IMR-90 (cell line): ENCODE measurements at regions not wholly inside any gene's neighbourhood (a gene's known extent, or its start where the extent isn't known, plus 50 kb on each side); places are given as distances from the start of the nearest gene placed in this dataset.

Source experiments
- ATAC-seq: fragments of 200-7000 bp; cut with Tn5 transposase; 2 replicates; pipeline ENCODE4 v1.9.1; 2020; ENCODE audit warnings: low read depth, mild to moderate bottlenecking, moderate library complexity
- BruUV-seq: library from RNA; stranded (reverse); fragments of 400-500 nt; replicated peaks from 2 replicates; lab custom pipeline; 2021; lab: Mats Ljungman, UMichigan
- CTCF ChIA-PET: fragments of 300-600 bp; formaldehyde crosslinking; extraction: SDS; loops from one replicate; lab custom pipeline; 2021; ENCODE audit warnings: antibody characterized with exemption; lab: Yijun Ruan, JAX
- POLR2A ChIA-PET: fragments of 300-600 bp; sonication (Branson Sonifier 250); formaldehyde crosslinking; loops from one replicate; lab custom pipeline; 2022; ENCODE audit warnings: antibody characterized with exemption; ENCODE audit not compliant: unreplicated experiment; lab: Charles Lee
- DNase-seq: peaks from one replicate; pipeline ENCODE4 v3.0.0; 2013
- H2AFZ ChIP-seq: replicated peaks from 2 replicates; pipeline ENCODE3; 2013; ENCODE audit warnings: low read length, mild to moderate bottlenecking; ENCODE audit not compliant: poor library complexity
- H2AK5ac ChIP-seq: 2 replicates; pipeline ENCODE4 v1.6.1; 2013; ENCODE audit warnings: low read depth, low read length, inconsistent platforms
- H2AK9ac ChIP-seq: replicated peaks from 2 replicates; pipeline ENCODE3; 2013; ENCODE audit warnings: mild to moderate bottlenecking, low read depth, low read length, moderate library complexity; ENCODE audit not compliant: poor library complexity
- H2BK120ac ChIP-seq: 2 replicates; pipeline ENCODE4 v1.6.1; 2013; ENCODE audit warnings: low read depth, low read length, inconsistent platforms
- H2BK15ac ChIP-seq: 3 replicates; pipeline ENCODE4 v1.6.1; 2013; ENCODE audit warnings: low read depth, low read length, inconsistent platforms
- H2BK20ac ChIP-seq: 2 replicates; pipeline ENCODE4 v1.6.1; 2013; ENCODE audit warnings: low read depth, mild to moderate bottlenecking, inconsistent platforms, low read length, moderate library complexity
- H2BK5ac ChIP-seq: 2 replicates; pipeline ENCODE4 v1.6.1; 2013; ENCODE audit warnings: mild to moderate bottlenecking, low read depth, low read length, inconsistent platforms; ENCODE audit not compliant: poor library complexity, severe bottlenecking
- H3K14ac ChIP-seq: replicated peaks from 2 replicates; pipeline ENCODE4 v1.6.1; 2013; ENCODE audit warnings: low read depth, low read length, inconsistent platforms
- H3K18ac ChIP-seq: 2 replicates; pipeline ENCODE4 v1.6.1; 2013; ENCODE audit warnings: low read depth, low read length, control low read depth
- H3K23ac ChIP-seq: 2 replicates; pipeline ENCODE4 v1.6.1; 2013; ENCODE audit warnings: low read depth, low read length, inconsistent platforms
- H3K27ac ChIP-seq: 2 replicates; pipeline ENCODE4 v1.5.1; 2013; ENCODE audit warnings: mild to moderate bottlenecking, control low read depth, low read length; ENCODE audit not compliant: insufficient read depth
- H3K27me3 ChIP-seq: 2 replicates; pipeline ENCODE4 v1.6.1; 2013; ENCODE audit warnings: low read length; ENCODE audit not compliant: control insufficient read depth, insufficient read depth
- H3K36me3 ChIP-seq: 2 replicates; pipeline ENCODE4 v1.6.1; 2013; ENCODE audit warnings: low read length, mixed read lengths; ENCODE audit not compliant: control insufficient read depth, insufficient read depth
- H3K4ac ChIP-seq: 2 replicates; pipeline ENCODE4 v1.6.1; 2013; ENCODE audit warnings: low read depth, low read length, inconsistent platforms
- H3K4me1 ChIP-seq: 2 replicates; pipeline ENCODE4 v1.6.1; 2013; ENCODE audit warnings: low read length, mixed read lengths; ENCODE audit not compliant: control insufficient read depth, insufficient read depth
- H3K4me2 ChIP-seq: 2 replicates; pipeline ENCODE4 v1.6.1; 2013; ENCODE audit warnings: low read depth, mild to moderate bottlenecking, control low read depth, low read length, moderate library complexity
- H3K4me3 ChIP-seq: 2 replicates; pipeline ENCODE4 v1.5.1; 2013; ENCODE audit warnings: low read depth, mild to moderate bottlenecking, control low read depth, low read length, moderate library complexity; ENCODE audit not compliant: insufficient read depth
- H3K56ac ChIP-seq: 2 replicates; pipeline ENCODE4 v1.6.1; 2013; ENCODE audit warnings: low read length, inconsistent platforms; ENCODE audit not compliant: insufficient read depth; ENCODE audit errors: extremely low read depth
- H3K79me1 ChIP-seq, 2 experiments: 2 replicates each; pipeline ENCODE4 v1.6.1; 2013; ENCODE audit warnings: low read length in 2 of 2, inconsistent platforms in 1 of 2, low read depth in 1 of 2
- H3K9ac ChIP-seq: 2 replicates; pipeline ENCODE4 v1.6.1; 2013; ENCODE audit warnings: low read depth, low read length, control low read depth
- H3K9me1 ChIP-seq: 2 replicates; pipeline ENCODE4 v1.6.1; 2013; ENCODE audit warnings: low read length, inconsistent platforms; ENCODE audit not compliant: insufficient read depth
- H3K9me3 ChIP-seq: 2 replicates; pipeline ENCODE4 v1.6.1; 2013; ENCODE audit warnings: low read length; ENCODE audit not compliant: control insufficient read depth, insufficient read depth
- H4K20me1 ChIP-seq: 2 replicates; pipeline ENCODE4 v1.6.1; 2013; ENCODE audit warnings: low read length, inconsistent platforms; ENCODE audit not compliant: insufficient read depth
- H4K5ac ChIP-seq: 2 replicates; pipeline ENCODE4 v1.6.1; 2013; ENCODE audit warnings: mild to moderate bottlenecking, low read depth, low read length, control low read depth
- H4K8ac ChIP-seq, 2 experiments: 2 replicates each; pipeline ENCODE4 v1.6.1; 2013; ENCODE audit warnings: low read depth in 2 of 2, low read length in 2 of 2, control low read depth in 1 of 2, inconsistent platforms in 1 of 2
- H4K91ac ChIP-seq: 2 replicates; pipeline ENCODE4 v1.6.1; 2013; ENCODE audit warnings: low read depth, low read length, inconsistent platforms; ENCODE audit not compliant: insufficient read depth
- BHLHE40 ChIP-seq: fragments of 150-350 bp; IDR thresholded peaks from 2 replicates; pipeline ENCODE4 v1.6.1; 2016; ENCODE audit warnings: mild to moderate bottlenecking, low read depth, low read length
- CHD1 ChIP-seq: IDR thresholded peaks from 2 replicates; pipeline ENCODE4 v1.6.1; 2012; ENCODE audit warnings: low read depth, low read length, improper control_type of control experiment
- FOS ChIP-seq: fragments of 150-350 bp; IDR thresholded peaks from 2 replicates; pipeline ENCODE4 v1.6.1; 2016; ENCODE audit warnings: low read depth, low read length
- MAZ ChIP-seq: IDR thresholded peaks from 2 replicates; pipeline ENCODE4 v1.6.1; 2012; ENCODE audit warnings: low read depth, mild to moderate bottlenecking, low read length, improper control_type of control experiment, moderate library complexity, borderline replicate concordance
- WGBS, 2 experiments: methylation state at CpG; one replicate each; pipeline versions ENCODE4 v1.1.5 to v1.1.7; 2013; ENCODE audit warnings: missing lambda C conversion rate in 2 of 2; ENCODE audit not compliant: insufficient read length in 1 of 2; ENCODE audit errors: extremely low coverage in 2 of 2; 5-methylcytosine and 5-hydroxymethylcytosine counted together
- dilution Hi-C: fragments of 300-500 bp; cut with HindIII; formaldehyde crosslinking; loops from one replicate; pipeline ENCODE4 v1.14.3; 2018; ENCODE audit warnings: low sequenced_read_pairs; ENCODE audit not compliant: unreplicated experiment
- in situ Hi-C: fragments of 300-500 bp; cut with MboI; formaldehyde crosslinking; loops from 3 replicates; pipeline ENCODE4 v1.14.3; 2019; ENCODE audit warnings: low sequenced_read_pairs, inconsistent platforms, mixed read lengths
- intact Hi-C: fragments of 100-400 bp; cut with micrococcal nuclease; formaldehyde crosslinking; loops from 2 replicates; pipeline ENCODE4 v1.10.0; 2022

- H3K14ac ChIP-seq, result no peak overlapping the region
- no peak overlapping the region for H2AFZ ChIP-seq
- BruUV-seq, result no TSS peak
- H4K91ac ChIP-seq, result no peak overlapping the region
- no peaks in the 10 kb centered on the region for H3K9me1 ChIP-seq
- H2AK9ac ChIP-seq, result no peak overlapping the region
- H4K20me1 ChIP-seq, result no peaks in the 10 kb centered on the region
- H3K4me3 ChIP-seq, result no peak overlapping the region
- H3K36me3 ChIP-seq, result no peaks in the 10 kb centered on the region
- H2BK15ac ChIP-seq, result no peak overlapping the region
- no peaks in the 10 kb centered on the region for H3K4me1 ChIP-seq
- no peaks in the 10 kb centered on the region for H3K27me3 ChIP-seq
- H2BK5ac ChIP-seq, result no peak overlapping the region
- DNase-seq (no peak), ATAC-seq (no peak)
- no peak overlapping the region for H3K27ac ChIP-seq
- WGBS, 2 experiments, result no CpG with 5 or more reads among the region's 2 CpGs
- H3K56ac ChIP-seq, result no peak overlapping the region
- TF ChIP-seq CHD1, result no peak
- TF ChIP-seq FOS, result no peak
- no peak for TF ChIP-seq MAZ
- TF ChIP-seq BHLHE40, result no peak
- ChIA-PET CTCF (no interaction called here), POLR2A (no interaction called here)
- H4K8ac ChIP-seq, result no peak overlapping the region
- no peak overlapping the region for H2BK120ac ChIP-seq
- dilution Hi-C loops, result no loop called here
- H3K4ac ChIP-seq, result no peak overlapping the region
- H3K18ac ChIP-seq, result no peak overlapping the region
- H3K79me1 ChIP-seq, result no peaks in the 10 kb centered on the region
- intact Hi-C loops, result no loop called here
- in situ Hi-C loops, result no loop called here
- no peak overlapping the region for H3K4me2 ChIP-seq
- no peak overlapping the region for H3K9ac ChIP-seq
- no peaks in the 10 kb centered on the region for H3K9me3 ChIP-seq
- H2BK20ac ChIP-seq, result no peak overlapping the region
- no peak overlapping the region for H2AK5ac ChIP-seq
- H3K23ac ChIP-seq, result no peak overlapping the region
- no peak overlapping the region for H4K5ac ChIP-seq
Observed at GRCh38 chr4:59102311-59102710, 1992.1 kb upstream of the IGFBP7 start.
